Colonic mucosa (tissue), 4 donors: ENCODE measurements at regions not wholly inside any gene's neighbourhood (a gene's known extent, or its start where the extent isn't known, plus 50 kb on each side); places are given as distances from the start of the nearest gene placed in this dataset.

Source experiments
- DNase-seq: peaks from one replicate; pipeline ENCODE4 v3.0.0-alpha.2; 2020
- H3K27ac ChIP-seq: fragments of 200-600 bp; one replicate; pipeline ENCODE4 v1.8.0; 2021
- H3K27me3 ChIP-seq: fragments of 200-600 bp; one replicate; pipeline ENCODE4 v1.8.0; 2021
- H3K36me3 ChIP-seq: fragments of 200-600 bp; one replicate; pipeline ENCODE4 v1.8.0; 2021
- H3K4me1 ChIP-seq: fragments of 200-600 bp; one replicate; pipeline ENCODE4 v1.8.0; 2021; ENCODE audit warnings: mild to moderate bottlenecking
- H3K4me3 ChIP-seq: fragments of 200-600 bp; one replicate; pipeline ENCODE4 v1.8.0; 2021
- H3K9ac ChIP-seq, 2 donors: one replicate each; pipeline ENCODE4 v1.7.0; 2013; ENCODE audit warnings: control low read depth in 2 of 2, low read depth in 2 of 2, low read length in 2 of 2
- H3K9me3 ChIP-seq: fragments of 200-600 bp; one replicate; pipeline ENCODE4 v1.8.0; 2021
- CTCF ChIP-seq: fragments of 200-600 bp; IDR thresholded peaks from one replicate; pipeline ENCODE4 v1.8.0; 2022; ENCODE audit warnings: antibody characterized with exemption, mild to moderate bottlenecking
- intact Hi-C: fragments of 100-400 bp; cut with DNase I; formaldehyde crosslinking; loops from one replicate; pipeline ENCODE4 v1.14.1; 2022
- donor health status: healthy.
- donor health status: DM: no; HTN: no; CAD: no.
- donor health status: DM: no; HTN: no; CAD: no.

DNA sequence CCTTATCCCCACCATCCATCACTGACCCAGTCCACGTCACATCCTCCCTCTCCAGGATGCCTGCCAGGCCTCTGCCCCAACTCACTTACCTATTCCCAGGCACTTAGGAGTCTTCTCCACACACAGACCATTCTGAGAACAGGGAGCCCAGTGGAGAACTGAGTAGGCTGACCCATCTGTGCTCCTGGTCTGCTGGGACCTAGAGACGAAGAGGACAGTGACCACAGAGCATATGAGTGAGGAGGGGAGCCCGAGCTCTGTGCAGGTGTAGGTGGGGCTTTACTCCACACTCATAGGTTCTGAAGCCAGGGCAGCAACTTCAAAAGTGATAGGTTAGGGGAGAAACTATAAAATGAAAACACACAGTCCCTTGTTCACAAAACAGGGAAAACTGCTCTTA, 130.0 kb downstream of the NDUFA10 start:
- Histone ChIP-seq H3K9ac (no peak overlapping the region), H3K4me1 (no peaks in the 10 kb centered on the region), H3K27me3 (no peaks in the 10 kb centered on the region), H3K27ac (no peak overlapping the region), H3K36me3 (no peaks in the 10 kb centered on the region), H3K9me3 (no peaks in the 10 kb centered on the region), H3K4me3 (no peak overlapping the region)
- no peak for TF ChIP-seq CTCF
- intact Hi-C loops, result no loop called here
- no peak for DNase-seq

DNA sequence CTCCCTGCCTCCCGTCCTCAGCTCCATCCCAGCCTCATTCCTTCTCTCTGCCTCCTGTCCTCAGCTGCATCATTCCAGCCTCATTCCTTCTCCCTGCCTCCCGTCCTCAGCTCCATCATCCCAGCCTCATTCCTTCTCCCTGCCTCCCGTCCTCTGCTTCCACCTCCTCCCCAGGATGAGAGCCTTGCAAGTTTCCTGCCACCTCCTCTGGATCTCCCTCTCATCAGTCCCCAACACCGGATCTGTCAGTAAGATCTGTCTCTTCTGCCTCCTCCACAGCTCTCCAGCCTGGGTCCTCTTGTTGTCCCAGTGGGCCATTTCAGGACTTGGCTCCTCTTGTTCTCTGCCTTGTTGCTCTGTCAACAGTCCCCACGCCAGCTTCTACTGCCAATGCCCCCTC, 130.9 kb downstream of the NDUFA10 start:
- Histone ChIP-seq H3K27ac (no peak overlapping the region), H3K9me3 (no peaks in the 10 kb centered on the region), H3K27me3 (no peaks in the 10 kb centered on the region), H3K4me1 (no peaks in the 10 kb centered on the region), H3K36me3 (no peaks in the 10 kb centered on the region), H3K4me3 (no peak overlapping the region), H3K9ac (no peak overlapping the region)
- DNase-seq, result no peak
- intact Hi-C loops, result no loop called here
- TF ChIP-seq CTCF, result no peak

DNA sequence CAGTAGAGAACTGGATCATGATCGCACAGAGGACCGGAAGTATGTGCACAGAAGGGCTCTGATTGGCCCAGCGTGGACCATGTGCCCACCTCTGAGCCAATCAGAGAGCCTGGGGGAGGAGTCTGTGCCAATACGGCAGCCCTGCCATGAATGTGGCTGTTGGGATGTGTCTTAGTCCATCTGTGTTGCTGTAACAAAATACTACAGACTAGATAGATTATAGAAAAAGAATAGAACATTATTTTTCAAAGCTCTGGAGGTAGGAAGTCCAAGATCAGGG, 132.0 kb downstream of the NDUFA10 start:
- TF ChIP-seq CTCF, result no peak
- Histone ChIP-seq H3K9ac (no peak overlapping the region), H3K36me3 (no peaks in the 10 kb centered on the region), H3K4me1 (no peaks in the 10 kb centered on the region), H3K27me3 (no peaks in the 10 kb centered on the region), H3K27ac (no peak overlapping the region), H3K9me3 (no peaks in the 10 kb centered on the region), H3K4me3 (no peak overlapping the region)
- intact Hi-C loops, result no loop called here
- DNase-seq, result no peak

GRCh38 chr2:239892441-239893235, 132.5 kb downstream of the NDUFA10 start:
- Histone ChIP-seq H3K36me3 (no peaks in the 10 kb centered on the region), H3K27ac (no peak overlapping the region), H3K4me3 (no peak overlapping the region), H3K27me3 (no peaks in the 10 kb centered on the region), H3K4me1 (no peaks in the 10 kb centered on the region), H3K9me3 (no peaks in the 10 kb centered on the region), H3K9ac (no peak overlapping the region)
- TF ChIP-seq CTCF, result no peak
- intact Hi-C loops, result no loop called here
- DNase-seq, result no peak

- H3K36me3 ChIP-seq, result no peaks in the 10 kb centered on the region
- no peaks in the 10 kb centered on the region for H3K9me3 ChIP-seq
Observed at GRCh38 chr2:239891698-239892097, 133.4 kb downstream of the NDUFA10 start.

More at GRCh38 chr2:239891698-239892097, 133.4 kb downstream of the NDUFA10 start:
- Histone ChIP-seq H3K4me1 (no peaks in the 10 kb centered on the region), H3K9ac (no peak overlapping the region), H3K4me3 (no peak overlapping the region), H3K27ac (no peak overlapping the region), H3K27me3 (no peaks in the 10 kb centered on the region)
- no peak for TF ChIP-seq CTCF
- no peak for DNase-seq
- intact Hi-C loops, result no loop called here
